Endothelial cell of umbilical vein (primary cell): ENCODE measurements at regions not wholly inside any gene's neighbourhood (a gene's known extent, or its start where the extent isn't known, plus 50 kb on each side); places are given as distances from the start of the nearest gene placed in this dataset.

Source experiments
- BruUV-seq: library from RNA; stranded (reverse); fragments of 400-500 nt; replicated peaks from 2 replicates; lab custom pipeline; 2021; lab: Mats Ljungman, UMichigan
- CTCF ChIA-PET: fragments of 300-600, 350-600 bp; sonication (Branson Sonifier 250); formaldehyde crosslinking; loops from one replicate; lab custom pipeline; 2021; ENCODE audit warnings: antibody characterized with exemption, inconsistent platforms; lab: Charles Lee
- POLR2A ChIA-PET: fragments of 300-600, 350-600 bp; sonication (Branson Sonifier 250); formaldehyde crosslinking; loops from one replicate; lab custom pipeline; 2021; ENCODE audit warnings: antibody characterized with exemption, inconsistent platforms; lab: Charles Lee
- DNase-seq: peaks from one replicate; pipeline ENCODE4 v3.0.0-alpha.2; 2011; ENCODE audit warnings: low read depth, low spot score
- FAIRE-seq: peaks from 2 replicates; lab custom pipeline; 2011; peaks lifted over from hg19 to GRCh38; lab: Jason Lieb, UNC
- H2AFZ ChIP-seq: 2 replicates; pipeline ENCODE4 v1.6.0; 2012; ENCODE audit warnings: low read depth, low read length, control low read depth, inconsistent platforms
- H3K27ac ChIP-seq: 2 replicates; pipeline ENCODE4 v1.5.1; 2011; ENCODE audit warnings: low read depth, mild to moderate bottlenecking, control low read depth, low read length, moderate library complexity; ENCODE audit not compliant: insufficient read depth
- H3K27me3 ChIP-seq, 2 experiments: 2 replicates each; pipeline versions ENCODE4 v1.6.0 to v1.6.1; 2011; ENCODE audit warnings: low read length in 2 of 2, mixed read lengths in 1 of 2; ENCODE audit not compliant: control insufficient read depth in 2 of 2, insufficient read depth in 2 of 2
- H3K36me3 ChIP-seq, 2 experiments: 2 replicates in 1 of 2; 3 replicates in 1 of 2; pipeline ENCODE4 v1.5.1; 2011; ENCODE audit warnings: low read length in 2 of 2, mild to moderate bottlenecking in 1 of 2, moderate library complexity in 1 of 2; ENCODE audit not compliant: control insufficient read depth in 2 of 2, insufficient read depth in 2 of 2; ENCODE audit errors: extremely low read depth in 1 of 2
- H3K4me1 ChIP-seq: 3 replicates; pipeline ENCODE4 v1.5.1; 2011; ENCODE audit warnings: mild to moderate bottlenecking, low read length; ENCODE audit not compliant: control insufficient read depth, insufficient read depth; ENCODE audit errors: extremely low read depth
- H3K4me2 ChIP-seq: 2 replicates; pipeline ENCODE4 v1.6.1; 2011; ENCODE audit warnings: low read length, control low read depth, mixed read lengths; ENCODE audit not compliant: insufficient read depth
- H3K4me3 ChIP-seq, 3 experiments: fragments of 200-600 bp in 1 of 3; sonication (generic), shearing (Covaris generic) in 1 of 3; replicated peaks in 1 of 3; 2 replicates each; pipeline ENCODE4 v1.5.1; 2011 to 2016; ENCODE audit warnings: control low read depth in 3 of 3, low read length in 3 of 3, mild to moderate bottlenecking in 2 of 3, inconsistent platforms in 1 of 3, low read depth in 1 of 3, moderate library complexity in 1 of 3; ENCODE audit not compliant: insufficient read depth in 1 of 3
- H3K79me2 ChIP-seq: 2 replicates; pipeline ENCODE4 v1.6.0; 2012; ENCODE audit warnings: low read length, inconsistent platforms; ENCODE audit not compliant: control insufficient read depth, insufficient read depth
- H3K9ac ChIP-seq: replicated peaks from 2 replicates; pipeline ENCODE3; 2011; ENCODE audit warnings: low read length, control low read depth; ENCODE audit not compliant: insufficient read depth; ENCODE audit errors: extremely low read depth
- H3K9me1 ChIP-seq: replicated peaks from 3 replicates; pipeline ENCODE4 v1.6.0; 2011; ENCODE audit warnings: mild to moderate bottlenecking, low read length; ENCODE audit not compliant: control insufficient read depth, insufficient read depth; ENCODE audit errors: extremely low read depth
- H3K9me3 ChIP-seq: replicated peaks from 2 replicates; pipeline ENCODE4 v1.5.1; 2012; ENCODE audit warnings: low read length, inconsistent platforms; ENCODE audit not compliant: control insufficient read depth, insufficient read depth
- H4K20me1 ChIP-seq: replicated peaks from 2 replicates; pipeline ENCODE3; 2011; ENCODE audit warnings: mild to moderate bottlenecking, low read length; ENCODE audit not compliant: control insufficient read depth, insufficient read depth; ENCODE audit errors: extremely low read depth
- CTCF ChIP-seq, 2 donors: IDR thresholded peaks; 1 replicate in 1 of 2; 2 replicates in 1 of 2; pipeline ENCODE4 v1.5.1; 2011; ENCODE audit warnings: low read length in 2 of 2, mild to moderate bottlenecking in 2 of 2, moderate library complexity in 2 of 2, control low read depth in 1 of 2, inconsistent platforms in 1 of 2, low read depth in 1 of 2; ENCODE audit not compliant: insufficient read depth in 1 of 2; ENCODE audit errors: extremely low read depth in 1 of 2
- EZH2 ChIP-seq: IDR thresholded peaks from 2 replicates; pipeline ENCODE4 v1.6.1; 2012; ENCODE audit warnings: borderline replicate concordance, low read depth, mild to moderate bottlenecking, moderate library complexity, low read length, inconsistent platforms; ENCODE audit not compliant: severe bottlenecking
- FOS ChIP-seq: IDR thresholded peaks from 2 replicates; pipeline ENCODE4 v1.6.1; 2011; ENCODE audit warnings: mild to moderate bottlenecking, low read length, moderate library complexity, borderline replicate concordance; ENCODE audit not compliant: insufficient read depth
- GATA2 ChIP-seq: IDR thresholded peaks from 2 replicates; pipeline ENCODE4 v1.7.0; 2011; ENCODE audit warnings: low read depth, mild to moderate bottlenecking, moderate library complexity, mixed read lengths, low read length; ENCODE audit not compliant: insufficient read length, insufficient read depth
- JUN ChIP-seq: IDR thresholded peaks from 2 replicates; pipeline ENCODE4 v1.6.1; 2011; ENCODE audit warnings: borderline replicate concordance, low read depth; ENCODE audit not compliant: insufficient read length, insufficient read depth
- MAX ChIP-seq: IDR thresholded peaks from 2 replicates; pipeline ENCODE4 v1.6.1; 2011; ENCODE audit not compliant: insufficient read depth, insufficient read length
- MYC ChIP-seq: IDR thresholded peaks from one replicate; pipeline ENCODE4 v1.6.1; 2011; ENCODE audit warnings: mild to moderate bottlenecking, low read depth, low read length
- POLR2A ChIP-seq: IDR thresholded peaks from 2 replicates; pipeline ENCODE4 v1.6.1; 2012; ENCODE audit warnings: low read depth, mild to moderate bottlenecking, control low read depth, low read length
- POLR2AphosphoS5 ChIP-seq: IDR thresholded peaks from 2 replicates; pipeline ENCODE4 v1.6.1; 2012; ENCODE audit warnings: low read depth, mild to moderate bottlenecking, control low read depth, low read length, moderate library complexity; ENCODE audit not compliant: insufficient read depth
- dilution Hi-C: fragments of 300-500 bp; cut with MboI; formaldehyde crosslinking; loops from one replicate; pipeline ENCODE4 v1.15.0; 2019; ENCODE audit warnings: low sequenced_read_pairs; ENCODE audit not compliant: extremely low pct_ligation_motif_present
- intact Hi-C: fragments of 100-400 bp; cut with micrococcal nuclease; formaldehyde crosslinking; loops from one replicate; pipeline ENCODE4 v1.10.0; 2022

- intact Hi-C loops (no loop called here), dilution Hi-C loops (no loop called here)
- Histone ChIP-seq H3K4me2 (no peak overlapping the region), H3K27me3 (no peaks in the 10 kb centered on the region), H3K79me2 (no peaks in the 10 kb centered on the region), H4K20me1 (no peaks in the 10 kb centered on the region), H3K36me3 (no peaks in the 10 kb centered on the region), H3K4me1 (no peaks in the 10 kb centered on the region), H3K27ac (no peak overlapping the region), H3K9ac (no peak overlapping the region), H3K9me1 (no peaks in the 10 kb centered on the region), H3K4me3 (no peak overlapping the region), H3K9me3 (peaks cover 2% of the 10 kb centered on the region), H2AFZ (no peak overlapping the region)
- BruUV-seq = no TSS peak
- DNase-seq (no peak), FAIRE-seq (no peak)
- CTCF ChIA-PET = no interaction called here
- TF ChIP-seq EZH2 (no peak), MAX (no peak), MYC (no peak), JUN (no peak)
- POLR2A ChIA-PET = no interaction called here
Measured at GRCh38 chr11:70612459-70613141, 214.3 kb downstream of the CTTN start.

GRCh38 chr11:70614034-70614681 lies 215.8 kb downstream of the CTTN start:
- Histone ChIP-seq H3K4me2 (no peak overlapping the region), H3K4me1 (no peaks in the 10 kb centered on the region), H4K20me1 (no peaks in the 10 kb centered on the region), H3K27me3 (no peaks in the 10 kb centered on the region), H3K36me3 (no peaks in the 10 kb centered on the region), H2AFZ (no peak overlapping the region), H3K4me3 (no peak overlapping the region), H3K9ac (no peak overlapping the region), H3K9me3 (peaks cover 2% of the 10 kb centered on the region), H3K27ac (no peak overlapping the region), H3K79me2 (no peaks in the 10 kb centered on the region), H3K9me1 (no peaks in the 10 kb centered on the region)
- no peak for FAIRE-seq
- no peak for DNase-seq
- ChIA-PET CTCF (no interaction called here), POLR2A (no interaction called here)
- intact Hi-C loops = no loop called here
- BruUV-seq = no TSS peak
- TF ChIP-seq FOS = no peak
- TF ChIP-seq POLR2A = no peak
- no peak for TF ChIP-seq CTCF (IDR thresholded peaks at IDR 0.05; ENCODE audit: extremely low read depth in 1 of 2, insufficient read depth in 1 of 2, low read depth in 1 of 2, low read length in 2 of 2)
- TF ChIP-seq MAX = no peak
- TF ChIP-seq POLR2AphosphoS5 = no peak
- no peak for TF ChIP-seq EZH2
- TF ChIP-seq GATA2 = no peak
- no peak for TF ChIP-seq JUN
- TF ChIP-seq MYC = no peak
- dilution Hi-C loops = no loop called here
